ENCODE measurements at regions not wholly inside any gene's neighbourhood (a gene's known extent, or its start where the extent isn't known, plus 50 kb on each side); places are given as distances from the start of the nearest gene placed in this dataset.
A peak's percentile ranks its signal among the peaks of the same experiment; 100 is the strongest.

DNA sequence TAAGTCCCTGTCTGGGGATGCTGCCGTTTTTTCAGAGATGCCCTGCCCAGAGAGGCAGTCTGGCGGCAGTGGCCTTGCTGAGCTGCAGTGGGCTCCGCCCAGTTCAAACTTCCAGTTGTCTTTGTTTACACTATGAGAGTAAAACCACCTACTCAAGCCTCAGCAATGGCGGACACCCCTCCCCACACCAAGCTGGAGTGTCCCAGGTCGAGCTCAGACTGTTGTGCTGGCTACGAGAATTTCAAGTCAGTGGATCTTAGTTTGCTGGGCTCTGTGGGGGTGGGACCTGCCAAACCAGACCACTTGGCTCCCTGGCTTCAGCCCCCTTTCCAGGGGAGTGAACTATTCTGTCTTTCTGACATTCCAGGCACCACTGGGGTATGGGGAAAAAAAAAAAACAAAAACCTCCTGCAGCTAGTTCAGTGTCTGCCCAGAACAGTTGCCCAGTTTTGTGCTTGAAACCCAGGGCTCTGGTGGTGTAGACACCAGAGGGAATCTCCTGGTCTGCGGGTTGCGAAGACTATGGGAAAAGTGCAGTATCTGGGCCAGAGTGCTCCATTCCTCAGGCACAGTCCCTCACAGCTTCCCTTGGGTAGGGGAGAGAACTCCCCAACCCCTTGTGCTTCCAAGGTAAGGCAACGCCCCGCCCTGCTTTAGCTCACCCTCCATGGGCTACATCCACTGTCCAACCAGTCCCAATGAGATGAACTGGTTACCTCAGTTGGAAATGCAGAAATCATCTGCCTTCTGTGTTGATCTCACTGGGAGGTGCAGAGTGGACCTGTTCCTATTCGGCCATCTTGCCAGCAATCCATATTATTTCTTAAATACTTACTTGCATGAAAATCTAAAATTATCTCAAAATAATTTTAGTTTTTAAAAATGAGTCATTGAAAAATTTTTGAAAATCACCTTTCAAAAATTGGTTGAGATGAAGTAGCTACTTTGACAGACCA is 338.0 kb downstream of the OSR1 start (continued):
- TF ChIP-seq, protein P1, sequence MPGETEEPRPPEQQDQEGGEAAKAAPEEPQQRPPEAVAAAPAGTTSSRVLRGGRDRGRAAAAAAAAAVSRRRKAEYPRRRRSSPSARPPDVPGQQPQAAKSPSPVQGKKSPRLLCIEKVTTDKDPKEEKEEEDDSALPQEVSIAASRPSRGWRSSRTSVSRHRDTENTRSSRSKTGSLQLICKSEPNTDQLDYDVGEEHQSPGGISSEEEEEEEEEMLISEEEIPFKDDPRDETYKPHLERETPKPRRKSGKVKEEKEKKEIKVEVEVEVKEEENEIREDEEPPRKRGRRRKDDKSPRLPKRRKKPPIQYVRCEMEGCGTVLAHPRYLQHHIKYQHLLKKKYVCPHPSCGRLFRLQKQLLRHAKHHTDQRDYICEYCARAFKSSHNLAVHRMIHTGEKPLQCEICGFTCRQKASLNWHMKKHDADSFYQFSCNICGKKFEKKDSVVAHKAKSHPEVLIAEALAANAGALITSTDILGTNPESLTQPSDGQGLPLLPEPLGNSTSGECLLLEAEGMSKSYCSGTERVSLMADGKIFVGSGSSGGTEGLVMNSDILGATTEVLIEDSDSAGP (CRISPR knock-in tag; IDR thresholded peaks at IDR 0.05; ENCODE audit: borderline replicate concordance), result 0 out of 2 replicates have a peak, but pooled peaks have one; percentile 22
- TF ChIP-seq ZNF264 (CRISPR knock-in tag; IDR thresholded peaks at IDR 0.05) (0 out of 2 replicates have a peak, but pooled peaks have one; percentile 25), ZNF652 (CRISPR knock-in tag; IDR thresholded peaks at IDR 0.05; ENCODE audit: borderline replicate concordance, low read depth) (no peak), ZKSCAN1 (IDR thresholded peaks at IDR 0.05; ENCODE audit: low read length) (no peak), SP5 (CRISPR knock-in tag; IDR thresholded peaks at IDR 0.05; ENCODE audit: borderline replicate concordance, low read depth) (peak; percentile 93), ZNF746 (CRISPR knock-in tag; IDR thresholded peaks at IDR 0.05) (no peak; the same call in none of the 2 replicates), JARID2 (CRISPR knock-in tag; IDR thresholded peaks at IDR 0.05; ENCODE audit: insufficient replicate concordance) (no peak), NCOA1 (CRISPR knock-in tag; IDR thresholded peaks at IDR 0.05) (no peak), EP300 (IDR thresholded peaks at IDR 0.05; ENCODE audit: low read depth in 2 of 2, low read length in 2 of 2) (peak in 1 of 2 experiments; percentile 44; a peak in 2 of 4 replicates), EP300 (CRISPR knock-in tag; IDR thresholded peaks at IDR 0.05; ENCODE audit: borderline replicate concordance) (no peak), YY1 (IDR thresholded peaks at IDR 0.05; ENCODE audit: insufficient read depth, insufficient replicate concordance, low read depth, low read length) (peak; percentile 88), FOXP1 (IDR thresholded peaks at IDR 0.05) (no peak), FOXP1 (CRISPR knock-in tag; IDR thresholded peaks at IDR 0.05) (0 out of 2 replicates have a peak, but pooled peaks have one; percentile 11), TAF15 (IDR thresholded peaks at IDR 0.05; ENCODE audit: low read depth, low read length, poor library complexity, severe bottlenecking) (no peak), ZSCAN22 (CRISPR knock-in tag; IDR thresholded peaks at IDR 0.05) (peak; percentile 60; the same call in 1 of the 2 replicates), ARHGAP35 (CRISPR knock-in tag; IDR thresholded peaks at IDR 0.05; ENCODE audit: borderline replicate concordance) (no peak)
- TF ChIP-seq, protein P2, sequence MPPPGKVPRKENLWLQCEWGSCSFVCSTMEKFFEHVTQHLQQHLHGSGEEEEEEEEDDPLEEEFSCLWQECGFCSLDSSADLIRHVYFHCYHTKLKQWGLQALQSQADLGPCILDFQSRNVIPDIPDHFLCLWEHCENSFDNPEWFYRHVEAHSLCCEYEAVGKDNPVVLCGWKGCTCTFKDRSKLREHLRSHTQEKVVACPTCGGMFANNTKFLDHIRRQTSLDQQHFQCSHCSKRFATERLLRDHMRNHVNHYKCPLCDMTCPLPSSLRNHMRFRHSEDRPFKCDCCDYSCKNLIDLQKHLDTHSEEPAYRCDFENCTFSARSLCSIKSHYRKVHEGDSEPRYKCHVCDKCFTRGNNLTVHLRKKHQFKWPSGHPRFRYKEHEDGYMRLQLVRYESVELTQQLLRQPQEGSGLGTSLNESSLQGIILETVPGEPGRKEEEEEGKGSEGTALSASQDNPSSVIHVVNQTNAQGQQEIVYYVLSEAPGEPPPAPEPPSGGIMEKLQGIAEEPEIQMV (CRISPR knock-in tag; IDR thresholded peaks at IDR 0.05; ENCODE audit: low read depth), result no peak
- TF ChIP-seq, protein P3, sequence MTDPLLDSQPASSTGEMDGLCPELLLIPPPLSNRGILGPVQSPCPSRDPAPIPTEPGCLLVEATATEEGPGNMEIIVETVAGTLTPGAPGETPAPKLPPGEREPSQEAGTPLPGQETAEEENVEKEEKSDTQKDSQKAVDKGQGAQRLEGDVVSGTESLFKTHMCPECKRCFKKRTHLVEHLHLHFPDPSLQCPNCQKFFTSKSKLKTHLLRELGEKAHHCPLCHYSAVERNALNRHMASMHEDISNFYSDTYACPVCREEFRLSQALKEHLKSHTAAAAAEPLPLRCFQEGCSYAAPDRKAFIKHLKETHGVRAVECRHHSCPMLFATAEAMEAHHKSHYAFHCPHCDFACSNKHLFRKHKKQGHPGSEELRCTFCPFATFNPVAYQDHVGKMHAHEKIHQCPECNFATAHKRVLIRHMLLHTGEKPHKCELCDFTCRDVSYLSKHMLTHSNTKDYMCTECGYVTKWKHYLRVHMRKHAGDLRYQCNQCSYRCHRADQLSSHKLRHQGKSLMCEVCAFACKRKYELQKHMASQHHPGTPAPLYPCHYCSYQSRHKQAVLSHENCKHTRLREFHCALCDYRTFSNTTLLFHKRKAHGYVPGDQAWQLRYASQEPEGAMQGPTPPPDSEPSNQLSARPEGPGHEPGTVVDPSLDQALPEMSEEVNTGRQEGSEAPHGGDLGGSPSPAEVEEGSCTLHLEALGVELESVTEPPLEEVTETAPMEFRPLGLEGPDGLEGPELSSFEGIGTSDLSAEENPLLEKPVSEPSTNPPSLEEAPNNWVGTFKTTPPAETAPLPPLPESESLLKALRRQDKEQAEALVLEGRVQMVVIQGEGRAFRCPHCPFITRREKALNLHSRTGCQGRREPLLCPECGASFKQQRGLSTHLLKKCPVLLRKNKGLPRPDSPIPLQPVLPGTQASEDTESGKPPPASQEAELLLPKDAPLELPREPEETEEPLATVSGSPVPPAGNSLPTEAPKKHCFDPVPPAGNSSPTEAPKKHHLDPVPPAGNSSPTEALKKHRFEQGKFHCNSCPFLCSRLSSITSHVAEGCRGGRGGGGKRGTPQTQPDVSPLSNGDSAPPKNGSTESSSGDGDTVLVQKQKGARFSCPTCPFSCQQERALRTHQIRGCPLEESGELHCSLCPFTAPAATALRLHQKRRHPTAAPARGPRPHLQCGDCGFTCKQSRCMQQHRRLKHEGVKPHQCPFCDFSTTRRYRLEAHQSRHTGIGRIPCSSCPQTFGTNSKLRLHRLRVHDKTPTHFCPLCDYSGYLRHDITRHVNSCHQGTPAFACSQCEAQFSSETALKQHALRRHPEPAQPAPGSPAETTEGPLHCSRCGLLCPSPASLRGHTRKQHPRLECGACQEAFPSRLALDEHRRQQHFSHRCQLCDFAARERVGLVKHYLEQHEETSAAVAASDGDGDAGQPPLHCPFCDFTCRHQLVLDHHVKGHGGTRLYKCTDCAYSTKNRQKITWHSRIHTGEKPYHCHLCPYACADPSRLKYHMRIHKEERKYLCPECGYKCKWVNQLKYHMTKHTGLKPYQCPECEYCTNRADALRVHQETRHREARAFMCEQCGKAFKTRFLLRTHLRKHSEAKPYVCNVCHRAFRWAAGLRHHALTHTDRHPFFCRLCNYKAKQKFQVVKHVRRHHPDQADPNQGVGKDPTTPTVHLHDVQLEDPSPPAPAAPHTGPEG (CRISPR knock-in tag; IDR thresholded peaks at IDR 0.05), result no peak
- TF ChIP-seq, protein P4, sequence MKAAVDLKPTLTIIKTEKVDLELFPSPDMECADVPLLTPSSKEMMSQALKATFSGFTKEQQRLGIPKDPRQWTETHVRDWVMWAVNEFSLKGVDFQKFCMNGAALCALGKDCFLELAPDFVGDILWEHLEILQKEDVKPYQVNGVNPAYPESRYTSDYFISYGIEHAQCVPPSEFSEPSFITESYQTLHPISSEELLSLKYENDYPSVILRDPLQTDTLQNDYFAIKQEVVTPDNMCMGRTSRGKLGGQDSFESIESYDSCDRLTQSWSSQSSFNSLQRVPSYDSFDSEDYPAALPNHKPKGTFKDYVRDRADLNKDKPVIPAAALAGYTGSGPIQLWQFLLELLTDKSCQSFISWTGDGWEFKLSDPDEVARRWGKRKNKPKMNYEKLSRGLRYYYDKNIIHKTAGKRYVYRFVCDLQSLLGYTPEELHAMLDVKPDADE (CRISPR knock-in tag; IDR thresholded peaks at IDR 0.05), result no peak
